HepG2 (cell line): ENCODE measurements at regions not wholly inside any gene's neighbourhood (a gene's known extent, or its start where the extent isn't known, plus 50 kb on each side); places are given as distances from the start of the nearest gene placed in this dataset.

Experiments
- CTCF ChIP-seq: sonication (generic); formaldehyde crosslinking; IDR thresholded peaks from 2 replicates; pipeline ENCODE4 v1.5.0; 2020; ENCODE audit warnings: mild to moderate bottlenecking, missing genetic modification reagents, moderate library complexity
- FIP1L1 ChIP-seq: fragments of 200-400 bp; formaldehyde crosslinking; IDR thresholded peaks from 2 replicates; pipeline ENCODE4 v1.6.1; 2018; ENCODE audit warnings: low read depth, mild to moderate bottlenecking, low read length, moderate library complexity, borderline replicate concordance; ENCODE audit not compliant: insufficient read depth
- JUNB ChIP-seq: sonication (generic); formaldehyde crosslinking; IDR thresholded peaks from 2 replicates; pipeline ENCODE4 v1.8.0; 2022; ENCODE audit warnings: missing genetic modification reagents, mild to moderate bottlenecking, borderline replicate concordance
- MXD4 ChIP-seq: IDR thresholded peaks from 2 replicates; pipeline ENCODE4 v1.6.1; 2016; ENCODE audit warnings: mild to moderate bottlenecking, missing biosample characterization, missing genetic modification reagents
- POGK ChIP-seq: sonication (generic); formaldehyde crosslinking; conservative IDR thresholded peaks from 2 replicates; pipeline ENCODE4 v1.8.0; 2022; ENCODE audit warnings: mild to moderate bottlenecking, moderate library complexity, missing genetic modification reagents
- POLR2A ChIP-seq, 2 experiments: IDR thresholded peaks; 2 replicates each; pipeline ENCODE4 v1.6.1; 2011; ENCODE audit warnings: low read depth in 2 of 2, low read length in 2 of 2, mild to moderate bottlenecking in 1 of 2, moderate library complexity in 1 of 2; ENCODE audit not compliant: insufficient read depth in 1 of 2
- SATB2 ChIP-seq: sonication (generic); formaldehyde crosslinking; IDR thresholded peaks from 2 replicates; pipeline ENCODE4 v1.5.0; 2020; ENCODE audit warnings: missing genetic modification reagents
- ZHX2 ChIP-seq, 2 experiments: sonication (generic) in 1 of 2; formaldehyde crosslinking in 1 of 2; IDR thresholded peaks; 2 replicates each; pipeline versions ENCODE4 v1.6.1 to v1.9.0; 2014 to 2022; ENCODE audit warnings: antibody characterized with exemption in 1 of 2, borderline replicate concordance in 1 of 2, inconsistent platforms in 1 of 2, low read depth in 1 of 2, missing genetic modification reagents in 1 of 2
- TF ChIP-seq, protein P1 (sequence below): sonication (generic); formaldehyde crosslinking; IDR thresholded peaks from 2 replicates; pipeline ENCODE4 v1.4.0; 2020; ENCODE audit warnings: missing genetic modification reagents, borderline replicate concordance

DNA sequence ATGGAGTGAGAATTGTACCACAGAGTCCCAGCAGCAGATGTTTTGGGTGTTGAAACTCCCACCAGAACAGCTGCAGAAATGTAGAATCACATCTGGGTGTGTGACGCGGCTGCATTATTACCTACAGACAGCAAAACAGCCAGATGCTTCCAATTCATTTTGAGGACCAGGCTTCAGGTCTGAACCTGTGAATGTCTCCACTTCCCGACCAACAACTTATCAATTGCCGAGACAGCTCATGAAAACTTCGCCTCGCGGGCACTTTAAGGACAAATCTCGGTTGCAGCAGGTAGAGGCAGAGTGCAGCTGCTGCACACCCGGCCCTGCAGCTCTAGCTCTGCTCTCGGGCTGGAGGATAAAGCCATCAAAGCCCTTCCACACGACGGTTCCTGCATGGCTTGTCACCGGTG is 202.0 kb downstream of the HRH4 start:
- TF ChIP-seq ZHX2 (IDR thresholded peaks at IDR 0.05; ENCODE audit: low read depth) (no peak), ZHX2 (CRISPR knock-in tag; IDR thresholded peaks at IDR 0.05; ENCODE audit: borderline replicate concordance) (no peak), POLR2A (IDR thresholded peaks at IDR 0.05; ENCODE audit: insufficient read depth in 1 of 2, low read depth in 2 of 2, low read length in 2 of 2) (no peak), POGK (no peak), JUNB (CRISPR knock-in tag) (no peak), SATB2 (CRISPR knock-in tag) (no peak), CTCF (CRISPR knock-in tag) (no peak), FIP1L1 (no peak), MXD4 (CRISPR knock-in tag) (no peak)
- TF ChIP-seq, protein P1, sequence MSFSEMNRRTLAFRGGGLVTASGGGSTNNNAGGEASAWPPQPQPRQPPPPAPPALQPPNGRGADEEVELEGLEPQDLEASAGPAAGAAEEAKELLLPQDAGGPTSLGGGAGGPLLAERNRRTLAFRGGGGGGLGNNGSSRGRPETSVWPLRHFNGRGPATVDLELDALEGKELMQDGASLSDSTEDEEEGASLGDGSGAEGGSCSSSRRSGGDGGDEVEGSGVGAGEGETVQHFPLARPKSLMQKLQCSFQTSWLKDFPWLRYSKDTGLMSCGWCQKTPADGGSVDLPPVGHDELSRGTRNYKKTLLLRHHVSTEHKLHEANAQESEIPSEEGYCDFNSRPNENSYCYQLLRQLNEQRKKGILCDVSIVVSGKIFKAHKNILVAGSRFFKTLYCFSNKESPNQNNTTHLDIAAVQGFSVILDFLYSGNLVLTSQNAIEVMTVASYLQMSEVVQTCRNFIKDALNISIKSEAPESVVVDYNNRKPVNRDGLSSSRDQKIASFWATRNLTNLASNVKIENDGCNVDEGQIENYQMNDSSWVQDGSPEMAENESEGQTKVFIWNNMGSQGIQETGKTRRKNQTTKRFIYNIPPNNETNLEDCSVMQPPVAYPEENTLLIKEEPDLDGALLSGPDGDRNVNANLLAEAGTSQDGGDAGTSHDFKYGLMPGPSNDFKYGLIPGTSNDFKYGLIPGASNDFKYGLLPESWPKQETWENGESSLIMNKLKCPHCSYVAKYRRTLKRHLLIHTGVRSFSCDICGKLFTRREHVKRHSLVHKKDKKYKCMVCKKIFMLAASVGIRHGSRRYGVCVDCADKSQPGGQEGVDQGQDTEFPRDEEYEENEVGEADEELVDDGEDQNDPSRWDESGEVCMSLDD (CRISPR knock-in tag), result no peak
